Suprapubic skin (tissue), 4 donors: ENCODE measurements at regions not wholly inside any gene's neighbourhood (a gene's known extent, or its start where the extent isn't known, plus 50 kb on each side); places are given as distances from the start of the nearest gene placed in this dataset.

Source experiments
- DNase-seq, 2 donors: peaks; one replicate each; pipeline ENCODE4 v3.0.0-alpha.2; 2019; ENCODE audit warnings: low spot score in 2 of 2
- H3K27ac ChIP-seq: fragments of 200-600 bp; sonication (generic); one replicate; pipeline ENCODE4 v1.5.1; 2019
- H3K27me3 ChIP-seq: fragments of 200-600 bp; sonication (generic); one replicate; pipeline ENCODE4 v1.5.1; 2019
- H3K36me3 ChIP-seq: fragments of 200-600 bp; sonication (generic); one replicate; pipeline ENCODE4 v1.5.1; 2019
- H3K4me1 ChIP-seq: fragments of 200-600 bp; sonication (generic); one replicate; pipeline ENCODE4 v1.5.1; 2019
- H3K4me3 ChIP-seq: fragments of 200-600 bp; sonication (generic); one replicate; pipeline ENCODE4 v1.5.1; 2019; ENCODE audit warnings: mild to moderate bottlenecking
- H3K9me3 ChIP-seq: fragments of 200-600 bp; sonication (generic); one replicate; pipeline ENCODE4 v1.5.1; 2019
- CTCF ChIP-seq, 2 donors: fragments of 200-600 bp in 1 of 2; fragments of 450-650 bp in 1 of 2; sonication (generic) in 1 of 2; IDR thresholded peaks; one replicate each; pipeline ENCODE4 v1.5.1; 2016 to 2019; ENCODE audit warnings: antibody characterized with exemption in 2 of 2, mild to moderate bottlenecking in 1 of 2, moderate library complexity in 1 of 2
- EP300 ChIP-seq: sonication (generic); formaldehyde crosslinking; IDR thresholded peaks from one replicate; pipeline ENCODE4 v1.6.1; 2017; ENCODE audit warnings: antibody characterized with exemption
- POLR2A ChIP-seq, 2 donors: fragments of 450-650 bp; IDR thresholded peaks; one replicate each; pipeline ENCODE4 v1.6.1; 2017; ENCODE audit warnings: antibody characterized with exemption in 2 of 2, mild to moderate bottlenecking in 2 of 2, moderate library complexity in 2 of 2
- POLR2AphosphoS5 ChIP-seq, 3 donors: sonication (generic); formaldehyde crosslinking; IDR thresholded peaks; one replicate each; pipeline ENCODE4 v1.6.1; 2017; ENCODE audit warnings: antibody characterized with exemption in 3 of 3
- WGBS: methylation state at CpG from one replicate; pipeline ENCODE4 v1.1.5; 2018; 5-methylcytosine and 5-hydroxymethylcytosine counted together

GRCh38 chr7:52616552-52616951, 418.9 kb upstream of the POM121L12 start:
- Histone ChIP-seq H3K9me3 (no peaks in the 10 kb centered on the region), H3K36me3 (no peaks in the 10 kb centered on the region), H3K27ac (no peak overlapping the region), H3K27me3 (no peaks in the 10 kb centered on the region), H3K4me1 (no peaks in the 10 kb centered on the region), H3K4me3 (no peak overlapping the region)
- no peak for DNase-seq
- TF ChIP-seq CTCF (IDR thresholded peaks at IDR 0.05) (no peak), POLR2A (IDR thresholded peaks at IDR 0.05) (no peak), POLR2AphosphoS5 (IDR thresholded peaks at IDR 0.05) (no peak), EP300 (no peak)
- 86% methylated on average over 2 of the region's 2 CpGs for WGBS

- Histone ChIP-seq H3K36me3 (no peaks in the 10 kb centered on the region), H3K4me1 (no peaks in the 10 kb centered on the region), H3K4me3 (no peak overlapping the region), H3K9me3 (no peaks in the 10 kb centered on the region), H3K27me3 (no peaks in the 10 kb centered on the region), H3K27ac (no peak overlapping the region)
- DNase-seq: no peak
- WGBS: 49% methylated on average over 2 of the region's 2 CpGs
- TF ChIP-seq CTCF (IDR thresholded peaks at IDR 0.05) (no peak), EP300 (no peak), POLR2A (IDR thresholded peaks at IDR 0.05) (no peak), POLR2AphosphoS5 (IDR thresholded peaks at IDR 0.05) (no peak)
Observed at GRCh38 chr7:52615021-52615695, 420.3 kb upstream of the POM121L12 start.

- Histone ChIP-seq H3K4me1 (no peaks in the 10 kb centered on the region), H3K36me3 (no peaks in the 10 kb centered on the region), H3K4me3 (no peak overlapping the region), H3K27me3 (no peaks in the 10 kb centered on the region), H3K9me3 (no peaks in the 10 kb centered on the region), H3K27ac (no peak overlapping the region)
- DNase-seq: no peak
- 94% methylated on average over 6 of the region's 6 CpGs for WGBS
- no peak for TF ChIP-seq EP300
- TF ChIP-seq POLR2AphosphoS5 (IDR thresholded peaks at IDR 0.05): no peak
- no peak for TF ChIP-seq CTCF (IDR thresholded peaks at IDR 0.05)
- no peak for TF ChIP-seq POLR2A (IDR thresholded peaks at IDR 0.05)
Observed at GRCh38 chr7:52609511-52609910, 425.9 kb upstream of the POM121L12 start.

- Histone ChIP-seq H3K27me3 (no peaks in the 10 kb centered on the region), H3K36me3 (no peaks in the 10 kb centered on the region), H3K4me1 (no peaks in the 10 kb centered on the region), H3K27ac (no peak overlapping the region), H3K4me3 (no peak overlapping the region), H3K9me3 (peaks cover 10% of the 10 kb centered on the region)
- no peak for DNase-seq
- 74% methylated on average over 3 of the region's 3 CpGs for WGBS
- TF ChIP-seq EP300 (no peak), POLR2AphosphoS5 (IDR thresholded peaks at IDR 0.05) (no peak), POLR2A (IDR thresholded peaks at IDR 0.05) (no peak), CTCF (IDR thresholded peaks at IDR 0.05) (no peak)
Observed at GRCh38 chr7:52592698-52593097, 442.7 kb upstream of the POM121L12 start.

- 12% methylated on average over 4 of the region's 4 CpGs for WGBS
- Histone ChIP-seq H3K9me3 (no peaks in the 10 kb centered on the region), H3K4me1 (no peaks in the 10 kb centered on the region), H3K27ac (no peak overlapping the region), H3K36me3 (no peaks in the 10 kb centered on the region), H3K4me3 (no peak overlapping the region), H3K27me3 (no peaks in the 10 kb centered on the region)
- TF ChIP-seq EP300 (no peak), POLR2A (IDR thresholded peaks at IDR 0.05) (no peak), POLR2AphosphoS5 (IDR thresholded peaks at IDR 0.05) (no peak), CTCF (IDR thresholded peaks at IDR 0.05) (no peak)
- DNase-seq: no peak
Observed at GRCh38 chr7:52586704-52587103, 448.7 kb upstream of the POM121L12 start.
